Tibial artery (tissue), 4 donors: ENCODE measurements at regions not wholly inside any gene's neighbourhood (a gene's known extent, or its start where the extent isn't known, plus 50 kb on each side); places are given as distances from the start of the nearest gene placed in this dataset.

Source experiments
- DNase-seq, 2 donors: peaks; one replicate each; pipeline ENCODE4 v3.0.0-alpha.2; 2019
- H3K27ac ChIP-seq, 2 donors: fragments of 200-600 bp; sonication (generic) in 1 of 2; 1 replicate in 1 of 2; 2 replicates in 1 of 2; pipeline ENCODE4 v1.5.1; 2018 to 2019; ENCODE audit warnings: mild to moderate bottlenecking in 1 of 2
- H3K27me3 ChIP-seq, 2 donors: fragments of 200-600 bp; sonication (generic) in 1 of 2; one replicate each; pipeline versions ENCODE4 v1.5.1 to v1.6.0; 2016 to 2019
- H3K36me3 ChIP-seq, 3 donors: fragments of 200-600 bp; sonication (generic) in 2 of 3; one replicate each; pipeline ENCODE4 v1.5.1; 2016 to 2019; ENCODE audit warnings: mild to moderate bottlenecking in 2 of 3
- H3K4me1 ChIP-seq, 4 donors: fragments of 200-600 bp; sonication (generic) in 2 of 4; 1 replicate in 3 of 4; 2 replicates in 1 of 4; pipeline ENCODE4 v1.5.1; 2016 to 2019
- H3K4me3 ChIP-seq, 2 donors: fragments of 200-600 bp; sonication (generic) in 1 of 2; 1 replicate in 1 of 2; 2 replicates in 1 of 2; pipeline ENCODE4 v1.5.1; 2018 to 2019; ENCODE audit warnings: mild to moderate bottlenecking in 2 of 2
- H3K9me3 ChIP-seq, 3 donors: fragments of 200-600 bp; sonication (generic) in 1 of 3; one replicate each; pipeline ENCODE4 v1.5.1; 2016 to 2019
- CTCF ChIP-seq, 2 experiments: fragments of 200-600 bp in 1 of 2; fragments of 450-650 bp in 1 of 2; IDR thresholded peaks; one replicate each; pipeline ENCODE4 v1.5.1; 2017 to 2019; ENCODE audit warnings: antibody characterized with exemption in 2 of 2, mild to moderate bottlenecking in 1 of 2, moderate library complexity in 1 of 2
- intact Hi-C: fragments of 100-400 bp; cut with DNase I; formaldehyde crosslinking; loops from one replicate; pipeline ENCODE4 v1.15.0; 2023; ENCODE audit warnings: low total_unique reads

DNA sequence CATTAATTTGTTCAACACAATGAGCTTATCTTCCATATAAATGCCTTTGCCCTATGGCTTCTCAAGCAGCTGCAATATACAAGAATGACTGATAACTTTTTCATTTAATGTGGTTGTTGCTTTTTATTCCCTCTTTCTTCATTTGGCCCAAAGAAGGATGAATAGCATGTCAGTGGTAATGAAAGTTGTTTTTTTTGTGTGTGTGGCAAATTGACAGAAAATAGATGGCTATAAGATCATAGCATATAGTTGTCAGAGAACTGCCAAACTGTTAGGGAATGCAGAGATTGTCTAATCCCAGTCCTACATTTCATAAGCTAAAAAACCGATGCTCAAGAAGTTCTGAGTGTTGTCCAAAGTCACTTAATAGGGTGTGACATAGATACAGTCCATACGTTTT, 244.3 kb downstream of the ACTR3 start:
- H3K36me3 ChIP-seq: no peaks in the 10 kb centered on the region
- no peaks in the 10 kb centered on the region for H3K4me1 ChIP-seq
- H3K9me3 ChIP-seq: no peaks in the 10 kb centered on the region
- no peak for TF ChIP-seq CTCF (IDR thresholded peaks at IDR 0.05)
- intact Hi-C loops: no loop called here
- no peaks in the 10 kb centered on the region for H3K27me3 ChIP-seq
- DNase-seq: no peak
- H3K4me3 ChIP-seq: no peak overlapping the region
- no peak overlapping the region for H3K27ac ChIP-seq

DNA sequence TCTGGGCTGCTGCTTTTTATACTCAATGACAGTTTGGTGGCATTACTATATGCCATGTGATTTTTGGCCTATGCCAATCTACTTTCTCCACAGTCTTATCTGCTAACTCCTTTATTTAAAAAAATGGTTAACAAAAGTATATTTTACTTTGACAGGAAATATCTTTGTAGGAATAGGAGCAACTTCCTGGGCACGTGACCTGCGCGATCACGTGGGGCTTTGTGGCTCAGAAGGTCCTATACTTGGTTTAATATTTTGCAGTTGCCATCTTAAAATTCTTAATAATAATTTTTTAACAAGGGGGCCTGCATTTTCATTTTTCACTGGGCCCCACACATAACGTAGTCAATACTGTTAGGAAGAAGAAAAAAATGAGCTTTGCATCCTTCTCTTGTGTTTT, 249.7 kb downstream of the ACTR3 start:
- Histone ChIP-seq H3K4me3 (no peak overlapping the region), H3K4me1 (no peaks in the 10 kb centered on the region), H3K36me3 (no peaks in the 10 kb centered on the region), H3K9me3 (no peaks in the 10 kb centered on the region), H3K27ac (no peak overlapping the region), H3K27me3 (no peaks in the 10 kb centered on the region)
- intact Hi-C loops: no loop called here
- DNase-seq: no peak
- TF ChIP-seq CTCF (IDR thresholded peaks at IDR 0.05): no peak

GRCh38 chr2:114156366-114157056, 266.6 kb downstream of the ACTR3 start:
- H3K36me3 ChIP-seq: no peaks in the 10 kb centered on the region
- DNase-seq: no peak
- H3K27ac ChIP-seq: no peak overlapping the region
- H3K9me3 ChIP-seq: no peaks in the 10 kb centered on the region
- no peaks in the 10 kb centered on the region for H3K27me3 ChIP-seq
- TF ChIP-seq CTCF (IDR thresholded peaks at IDR 0.05): no peak
- intact Hi-C loops: no loop called here
- no peaks in the 10 kb centered on the region for H3K4me1 ChIP-seq
- H3K4me3 ChIP-seq: no peak overlapping the region

DNA sequence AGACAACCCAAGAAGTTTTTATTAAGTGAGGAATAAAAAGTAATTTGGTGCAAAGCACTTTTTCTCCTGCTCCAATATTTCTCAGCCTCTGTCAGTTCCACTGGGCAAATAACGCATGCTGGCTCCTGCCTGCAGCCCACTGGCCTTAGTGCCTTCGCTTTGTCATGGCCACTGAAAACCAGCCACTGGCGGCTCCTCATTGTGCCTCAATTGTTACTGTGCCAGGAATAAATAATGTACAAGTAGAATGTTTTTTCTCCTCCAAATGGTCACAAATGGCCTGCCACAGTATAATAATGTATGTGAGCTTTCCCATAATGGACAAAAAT, 267.1 kb downstream of the ACTR3 start:
- no peak for DNase-seq

DNA sequence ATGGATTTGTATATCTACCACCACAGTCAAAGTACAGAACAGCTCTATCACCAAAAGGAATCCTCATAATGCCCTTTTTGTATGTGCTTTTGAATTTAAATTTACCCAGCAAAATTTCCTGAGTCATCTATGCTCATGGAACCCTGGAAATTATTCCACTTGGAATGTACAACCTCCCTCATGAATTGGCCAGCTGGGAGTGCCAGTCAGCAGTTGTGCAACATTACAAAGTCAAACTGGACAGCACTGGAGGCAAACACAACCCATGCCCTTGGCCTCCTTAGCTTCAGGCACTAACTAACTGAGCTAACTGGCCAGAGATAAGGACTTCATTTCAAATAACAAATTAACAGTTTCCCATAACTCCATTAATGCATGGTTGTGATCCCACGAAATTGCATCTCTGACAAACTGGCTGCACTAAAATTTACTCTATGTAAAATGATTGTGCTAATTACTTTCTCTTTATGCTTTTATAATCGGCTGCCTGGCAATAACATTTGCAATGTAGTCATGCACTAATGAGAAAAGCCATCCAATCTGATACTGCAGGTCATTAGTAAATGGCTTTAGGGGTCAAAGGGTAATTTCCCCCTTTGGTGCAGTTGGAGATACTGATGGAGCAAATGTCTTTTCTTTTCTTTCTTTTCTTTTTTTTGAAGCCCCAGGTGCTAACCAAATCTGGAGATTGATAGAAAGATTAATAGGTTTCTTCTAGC, 270.5 kb downstream of the ACTR3 start:
- DNase-seq: no peak
- no peak for TF ChIP-seq CTCF (IDR thresholded peaks at IDR 0.05)
- Histone ChIP-seq H3K36me3 (no peaks in the 10 kb centered on the region), H3K4me1 (no peaks in the 10 kb centered on the region), H3K27me3 (no peaks in the 10 kb centered on the region), H3K9me3 (no peaks in the 10 kb centered on the region), H3K4me3 (no peak overlapping the region), H3K27ac (no peak overlapping the region)
- intact Hi-C loops: no loop called here

More for the DNA sequence above, 267.1 kb downstream of the ACTR3 start:
- no peak overlapping the region for H3K4me3 ChIP-seq
- no peak overlapping the region for H3K27ac ChIP-seq
- no peaks in the 10 kb centered on the region for H3K4me1 ChIP-seq
- no peaks in the 10 kb centered on the region for H3K27me3 ChIP-seq
- intact Hi-C loops: no loop called here
- no peak for TF ChIP-seq CTCF (IDR thresholded peaks at IDR 0.05)
- H3K36me3 ChIP-seq: no peaks in the 10 kb centered on the region
- no peaks in the 10 kb centered on the region for H3K9me3 ChIP-seq
